ENCODE measurements at regions not wholly inside any gene's neighbourhood (a gene's known extent, or its start where the extent isn't known, plus 50 kb on each side); places are given as distances from the start of the nearest gene placed in this dataset.
"Not testable (repeated sequence)": the region's sequence is repeated elsewhere in the genome, so short reads cannot be mapped to it uniquely, and the experiment has no call there.

- H3K4me1 ChIP-seq; H3K27me3 ChIP-seq; DNase-seq; H3K27ac ChIP-seq; H3K9me3 ChIP-seq; H3K36me3 ChIP-seq; H3K4me3 ChIP-seq; intact Hi-C loops (cut with DNase I): not testable (repeated sequence)
- peak; percentile 97 for ATAC-seq
Measured at GRCh38 chr2:110354294-110355018, 118.2 kb downstream of the LIMS4 start.

GRCh38 chr2:110350718-110351117, 121.9 kb downstream of the LIMS4 start:
- H3K36me3 ChIP-seq; H3K4me3 ChIP-seq; ATAC-seq; intact Hi-C loops (cut with DNase I); DNase-seq; H3K9me3 ChIP-seq; H3K27ac ChIP-seq; H3K4me1 ChIP-seq; H3K27me3 ChIP-seq: not testable (repeated sequence)

GRCh38 chr2:110348902-110349301, 123.7 kb downstream of the LIMS4 start:
- H3K27me3 ChIP-seq; H3K36me3 ChIP-seq; H3K9me3 ChIP-seq; H3K4me3 ChIP-seq; H3K4me1 ChIP-seq; H3K27ac ChIP-seq; intact Hi-C loops (cut with DNase I): not testable (repeated sequence)
- ATAC-seq (peak; percentile 16), DNase-seq (peak in 1 of 4 donors; percentile 32)

- H3K27me3 ChIP-seq; H3K27ac ChIP-seq; H3K36me3 ChIP-seq; H3K9me3 ChIP-seq; H3K4me3 ChIP-seq; ATAC-seq; intact Hi-C loops (cut with DNase I); H3K4me1 ChIP-seq: not testable (repeated sequence)
- DNase-seq = peak in 1 of 4 donors; percentile 18
Measured at GRCh38 chr2:110344405-110345035, 128.1 kb downstream of the LIMS4 start.

GRCh38 chr2:110342077-110342476, 129.7 kb upstream of the MTLN start:
- H3K36me3 ChIP-seq; H3K4me3 ChIP-seq; H3K9me3 ChIP-seq; H3K4me1 ChIP-seq; intact Hi-C loops (cut with DNase I); ATAC-seq; H3K27me3 ChIP-seq; DNase-seq; H3K27ac ChIP-seq: not testable (repeated sequence)

- H3K4me3 ChIP-seq; intact Hi-C loops (cut with DNase I); H3K4me1 ChIP-seq; H3K36me3 ChIP-seq; DNase-seq; H3K9me3 ChIP-seq; H3K27ac ChIP-seq; H3K27me3 ChIP-seq: not testable (repeated sequence)
- ATAC-seq = peak; percentile 81
Measured at GRCh38 chr2:110339126-110339525, 126.8 kb upstream of the MTLN start.

GRCh38 chr2:110338277-110339003, 126.1 kb upstream of the MTLN start:
- H3K27me3 ChIP-seq; DNase-seq; ATAC-seq; H3K36me3 ChIP-seq; H3K9me3 ChIP-seq; H3K27ac ChIP-seq; H3K4me3 ChIP-seq; intact Hi-C loops (cut with DNase I); H3K4me1 ChIP-seq: not testable (repeated sequence)

GRCh38 chr2:110336071-110336470, 123.7 kb upstream of the MTLN start:
- not testable (repeated sequence) for DNase-seq

GRCh38 chr2:110335415-110336049, 123.2 kb upstream of the MTLN start:
- H3K4me1 ChIP-seq; H3K4me3 ChIP-seq; DNase-seq; intact Hi-C loops (cut with DNase I); H3K9me3 ChIP-seq; ATAC-seq; H3K27ac ChIP-seq; H3K27me3 ChIP-seq; H3K36me3 ChIP-seq: not testable (repeated sequence)

More at GRCh38 chr2:110336071-110336470, 123.7 kb upstream of the MTLN start:
- H3K9me3 ChIP-seq; H3K36me3 ChIP-seq; H3K4me3 ChIP-seq; H3K4me1 ChIP-seq; H3K27me3 ChIP-seq; H3K27ac ChIP-seq; intact Hi-C loops (cut with DNase I); ATAC-seq: not testable (repeated sequence)

GRCh38 chr2:110333114-110334095, 121.1 kb upstream of the MTLN start:
- H3K27me3 ChIP-seq; intact Hi-C loops (cut with DNase I); H3K9me3 ChIP-seq; H3K27ac ChIP-seq; H3K4me3 ChIP-seq; ATAC-seq; H3K36me3 ChIP-seq; DNase-seq; H3K4me1 ChIP-seq: not testable (repeated sequence)

GRCh38 chr2:110331625-110332024, 119.3 kb upstream of the MTLN start:
- intact Hi-C loops (cut with DNase I); H3K4me1 ChIP-seq; H3K4me3 ChIP-seq; ATAC-seq; H3K9me3 ChIP-seq; H3K27ac ChIP-seq; DNase-seq; H3K36me3 ChIP-seq; H3K27me3 ChIP-seq: not testable (repeated sequence)

GRCh38 chr2:110329760-110330159, 117.4 kb upstream of the MTLN start:
- H3K4me1 ChIP-seq; H3K4me3 ChIP-seq; H3K9me3 ChIP-seq; intact Hi-C loops (cut with DNase I); ATAC-seq; DNase-seq; H3K27ac ChIP-seq; H3K36me3 ChIP-seq; H3K27me3 ChIP-seq: not testable (repeated sequence)
